ENCODE measurements at regions not wholly inside any gene's neighbourhood (a gene's known extent, or its start where the extent isn't known, plus 50 kb on each side); places are given as distances from the start of the nearest gene placed in this dataset.
"Not testable (repeated sequence)": the region's sequence is repeated elsewhere in the genome, so short reads cannot be mapped to it uniquely, and the experiment has no call there.

DNA sequence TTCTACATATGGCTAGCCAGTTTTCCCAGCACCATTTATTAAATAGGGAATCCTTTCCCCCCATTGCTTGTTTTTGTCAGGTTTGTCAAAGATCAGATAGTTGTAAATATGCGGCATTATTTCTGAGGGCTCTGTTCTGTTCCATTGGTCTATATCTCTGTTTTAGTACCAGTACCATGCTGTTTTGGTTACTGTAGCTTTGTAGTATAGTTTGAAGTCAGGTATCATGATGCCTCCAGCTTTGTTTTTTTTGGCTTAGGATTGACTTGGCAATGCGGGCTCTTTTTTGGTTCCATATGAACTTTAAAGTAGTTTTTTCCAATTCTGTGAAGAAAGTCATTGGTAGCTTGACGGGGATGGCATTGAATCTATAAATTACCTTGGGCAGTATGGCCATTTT, 60.0 kb upstream of the GPC3 start:
- H3K36me3 Mint-ChIP-seq (ENCODE audit: low read depth); H3K4me3 Mint-ChIP-seq; intact Hi-C loops (cut with micrococcal nuclease); H3K4me1 Mint-ChIP-seq (ENCODE audit: low read depth); H3K27me3 Mint-ChIP-seq; H3K27ac Mint-ChIP-seq; H3K9me3 Mint-ChIP-seq: not testable (repeated sequence)

DNA sequence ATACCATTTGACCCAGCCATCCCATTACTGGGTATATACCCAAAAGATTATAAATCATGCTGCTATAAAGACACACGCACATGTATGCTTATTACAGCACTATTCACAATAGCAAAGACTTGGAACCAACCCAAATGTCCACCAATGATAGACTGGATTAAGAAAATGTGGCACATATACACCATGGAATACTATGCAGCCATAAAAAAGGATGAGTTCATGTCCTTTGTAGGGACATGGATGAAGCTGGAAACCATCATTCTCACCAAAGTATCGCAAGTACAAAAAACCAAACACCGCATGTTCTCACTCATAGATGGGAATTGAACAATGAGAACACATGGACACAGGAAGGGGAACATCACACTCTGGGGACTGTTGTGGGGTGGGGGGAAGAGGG, 81.7 kb upstream of the GPC3 start:
- H3K9me3 Mint-ChIP-seq; H3K27me3 Mint-ChIP-seq; H3K36me3 Mint-ChIP-seq (ENCODE audit: low read depth); H3K4me3 Mint-ChIP-seq; H3K27ac Mint-ChIP-seq; H3K4me1 Mint-ChIP-seq (ENCODE audit: low read depth); intact Hi-C loops (cut with micrococcal nuclease): not testable (repeated sequence)

DNA sequence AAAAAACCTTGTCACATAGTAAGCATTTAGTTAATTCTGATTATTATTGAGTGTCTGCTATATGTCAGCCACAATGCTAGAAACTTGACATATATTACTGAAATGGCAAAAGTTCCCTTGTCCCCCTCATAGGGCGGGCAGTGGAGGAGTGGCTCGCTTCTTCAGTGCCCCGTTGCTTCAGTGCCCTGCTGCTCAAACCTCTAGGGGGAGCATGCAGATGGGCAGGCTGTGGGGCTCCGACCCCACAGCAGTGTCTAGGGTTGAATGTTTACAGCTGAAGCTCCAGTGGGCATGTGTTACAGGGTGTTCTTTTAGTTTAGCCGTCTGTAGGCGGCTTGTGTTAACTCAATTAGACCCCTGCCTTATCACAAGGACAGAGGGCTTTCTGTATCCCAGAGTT, 86.5 kb upstream of the GPC3 start:
- H3K4me3 Mint-ChIP-seq; H3K27ac Mint-ChIP-seq; H3K9me3 Mint-ChIP-seq; H3K4me1 Mint-ChIP-seq (ENCODE audit: low read depth); H3K27me3 Mint-ChIP-seq; intact Hi-C loops (cut with micrococcal nuclease); H3K36me3 Mint-ChIP-seq (ENCODE audit: low read depth): not testable (repeated sequence)

DNA sequence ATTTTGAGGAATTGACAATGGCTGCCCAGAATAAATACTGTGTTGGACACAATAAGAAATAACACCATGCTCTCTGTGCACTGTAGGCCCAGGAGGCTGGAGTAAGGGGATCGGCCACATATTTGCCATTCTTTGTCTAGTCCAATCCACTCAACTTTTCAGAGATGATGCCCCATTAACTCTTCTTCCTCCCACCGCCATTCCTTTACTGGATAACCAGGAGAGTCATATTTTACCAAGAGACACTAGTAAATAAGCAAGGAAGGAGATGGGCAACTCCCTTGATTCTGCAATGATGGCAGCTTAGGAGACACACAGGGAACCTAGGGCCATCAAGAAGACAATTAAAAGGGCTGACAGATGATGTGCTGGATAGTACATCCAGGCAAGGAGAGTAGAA, 87.9 kb upstream of the GPC3 start:
- no peaks in the 10 kb centered on the region for H3K27me3 Mint-ChIP-seq
- peaks cover 14% of the 10 kb centered on the region for H3K9me3 Mint-ChIP-seq
- H3K27ac Mint-ChIP-seq = no peak overlapping the region
- H3K4me3 Mint-ChIP-seq = no peak overlapping the region
- no peaks in the 10 kb centered on the region for H3K4me1 Mint-ChIP-seq (ENCODE audit: low read depth)
- intact Hi-C loops (cut with micrococcal nuclease) = no loop called here
- H3K36me3 Mint-ChIP-seq (ENCODE audit: low read depth) = no peaks in the 10 kb centered on the region

DNA sequence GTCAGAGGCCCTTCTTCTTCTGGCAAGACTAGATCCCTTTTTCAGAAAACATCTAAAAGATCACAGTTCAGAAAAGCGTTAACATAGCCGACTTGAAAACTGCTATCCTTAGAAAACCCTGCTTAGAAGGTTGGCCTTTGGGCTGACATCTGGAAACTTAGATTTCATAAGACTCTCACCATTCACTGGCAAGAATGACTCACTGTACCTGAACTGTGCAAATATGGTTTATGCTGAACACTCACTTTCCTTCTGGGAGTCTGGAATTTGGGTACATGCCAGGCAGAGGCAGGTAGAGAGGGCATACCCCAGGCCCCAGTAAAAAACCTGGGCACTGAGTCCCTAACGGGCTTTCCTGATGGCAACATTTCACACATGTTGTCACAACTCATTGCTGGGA, 88.8 kb upstream of the GPC3 start:
- H3K4me3 Mint-ChIP-seq = no peak overlapping the region
- intact Hi-C loops (cut with micrococcal nuclease) = no loop called here
- H3K4me1 Mint-ChIP-seq (ENCODE audit: low read depth) = no peaks in the 10 kb centered on the region
- H3K27ac Mint-ChIP-seq = no peak overlapping the region
- H3K27me3 Mint-ChIP-seq = no peaks in the 10 kb centered on the region
- no peaks in the 10 kb centered on the region for H3K36me3 Mint-ChIP-seq (ENCODE audit: low read depth)
- peaks cover 17% of the 10 kb centered on the region for H3K9me3 Mint-ChIP-seq

DNA sequence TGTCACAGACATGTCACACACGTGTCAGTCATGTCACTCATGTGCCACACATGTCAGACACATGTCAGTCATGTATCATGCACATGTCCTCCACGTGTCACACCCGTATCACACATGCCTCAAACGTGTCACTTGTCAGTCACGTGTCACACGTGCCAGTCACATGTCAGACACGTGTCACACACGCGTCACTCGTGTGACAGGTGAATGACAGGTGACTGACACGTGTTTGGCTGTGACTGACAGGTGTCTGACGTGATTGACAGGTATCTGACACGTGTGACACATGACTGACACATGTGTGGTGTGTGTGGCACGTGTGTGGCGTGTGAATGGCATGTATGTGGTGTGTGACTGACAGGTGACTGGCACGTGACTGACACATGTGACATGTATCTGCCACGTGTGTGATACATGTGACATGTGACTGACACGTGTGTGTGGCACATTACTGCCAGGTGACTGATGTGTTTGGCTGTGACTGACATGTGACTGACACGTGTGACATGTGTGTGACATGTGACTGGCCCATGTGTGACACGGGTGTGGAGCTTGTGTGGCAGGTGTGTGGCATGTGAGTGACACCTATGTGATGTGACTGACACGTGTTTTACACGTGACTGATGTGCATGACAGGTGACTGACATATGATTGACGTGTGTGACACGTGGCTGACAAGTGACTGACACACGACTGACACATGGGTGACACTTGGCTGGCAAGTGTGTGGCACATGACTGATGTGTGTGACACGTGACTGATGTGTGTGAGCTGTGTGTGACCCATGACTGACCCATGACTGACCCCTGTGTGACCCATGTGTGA, 90.7 kb upstream of the GPC3 start:
- Mint-ChIP-seq H3K4me1 (ENCODE audit: low read depth) (no peaks in the 10 kb centered on the region), H3K36me3 (ENCODE audit: low read depth) (no peaks in the 10 kb centered on the region), H3K4me3 (no peak overlapping the region), H3K27me3 (no peaks in the 10 kb centered on the region), H3K27ac (no peak overlapping the region), H3K9me3 (peaks cover 26% of the 10 kb centered on the region)
- intact Hi-C loops (cut with micrococcal nuclease) = no loop called here

DNA sequence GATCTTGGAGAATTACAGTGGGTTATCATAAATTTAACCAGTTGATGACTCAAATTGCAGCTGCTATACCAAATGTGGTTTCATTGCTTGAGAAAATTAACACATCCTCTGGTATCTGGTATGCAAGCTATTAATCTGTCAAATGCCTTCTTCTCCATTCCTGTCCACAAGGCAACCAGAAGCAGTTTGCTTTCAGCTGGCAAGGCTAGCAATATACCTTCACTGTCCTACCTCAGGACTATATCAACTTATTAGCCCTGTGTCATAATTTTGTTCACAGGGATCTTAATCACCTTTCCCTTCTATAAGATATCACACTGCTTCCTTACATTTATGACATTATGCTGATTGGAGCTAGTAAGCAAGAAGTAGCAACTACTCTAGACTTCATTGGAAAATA, 110.0 kb upstream of the GPC3 start:
- no peak overlapping the region for H3K27ac Mint-ChIP-seq
- H3K27me3 Mint-ChIP-seq = no peaks in the 10 kb centered on the region
- H3K36me3 Mint-ChIP-seq (ENCODE audit: low read depth) = no peaks in the 10 kb centered on the region
- no peaks in the 10 kb centered on the region for H3K9me3 Mint-ChIP-seq
- intact Hi-C loops (cut with micrococcal nuclease) = no loop called here
- no peak overlapping the region for H3K4me3 Mint-ChIP-seq
- H3K4me1 Mint-ChIP-seq (ENCODE audit: low read depth) = no peaks in the 10 kb centered on the region

DNA sequence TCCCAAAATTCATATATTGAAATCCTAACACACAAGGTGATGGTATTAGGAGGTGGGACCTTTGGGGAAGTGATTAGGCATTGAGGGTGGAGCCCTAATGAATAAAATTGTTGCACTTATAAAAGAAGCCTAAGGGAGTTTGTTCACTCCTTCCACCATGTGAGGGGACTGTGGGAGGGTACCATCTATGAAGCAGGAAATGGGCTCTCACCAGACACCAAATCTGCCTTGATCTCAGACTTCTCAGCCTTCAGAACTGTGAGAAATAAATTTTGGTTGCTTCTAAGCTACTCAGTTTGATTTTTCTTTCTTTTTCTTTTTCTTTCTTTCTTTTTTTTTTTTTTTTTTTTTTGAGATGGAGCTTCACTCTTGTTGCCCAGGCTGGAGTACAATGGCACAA, 116.2 kb upstream of the GPC3 start:
- intact Hi-C loops (cut with micrococcal nuclease) = no loop called here
- Mint-ChIP-seq H3K36me3 (ENCODE audit: low read depth) (no peaks in the 10 kb centered on the region), H3K27ac (no peak overlapping the region), H3K9me3 (no peaks in the 10 kb centered on the region), H3K4me1 (ENCODE audit: low read depth) (no peaks in the 10 kb centered on the region), H3K27me3 (no peaks in the 10 kb centered on the region), H3K4me3 (no peak overlapping the region)

DNA sequence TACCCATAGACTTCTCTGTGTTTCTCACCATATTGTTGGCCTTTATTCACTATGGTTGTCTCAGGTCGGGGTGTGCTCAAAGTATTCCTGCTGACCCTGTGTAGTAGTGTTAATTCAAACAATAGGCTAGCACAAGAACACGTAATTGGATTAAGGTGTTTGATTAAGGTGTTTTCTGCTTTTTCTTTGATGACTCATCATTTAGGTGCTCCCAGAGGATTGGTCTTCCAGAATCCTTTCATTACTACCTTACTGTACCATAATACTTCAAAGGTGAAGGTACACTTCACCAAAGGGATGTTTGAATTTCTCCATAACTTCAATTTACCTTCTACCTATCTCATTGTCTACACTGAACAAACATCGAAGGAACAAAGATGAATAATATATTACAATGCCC, 121.7 kb upstream of the CCDC160 start:
- no peaks in the 10 kb centered on the region for H3K27me3 Mint-ChIP-seq
- no peaks in the 10 kb centered on the region for H3K36me3 Mint-ChIP-seq (ENCODE audit: low read depth)
- intact Hi-C loops (cut with micrococcal nuclease) = no loop called here
- H3K4me1 Mint-ChIP-seq (ENCODE audit: low read depth) = no peaks in the 10 kb centered on the region
- no peak overlapping the region for H3K27ac Mint-ChIP-seq
- H3K4me3 Mint-ChIP-seq = no peak overlapping the region
- no peaks in the 10 kb centered on the region for H3K9me3 Mint-ChIP-seq

DNA sequence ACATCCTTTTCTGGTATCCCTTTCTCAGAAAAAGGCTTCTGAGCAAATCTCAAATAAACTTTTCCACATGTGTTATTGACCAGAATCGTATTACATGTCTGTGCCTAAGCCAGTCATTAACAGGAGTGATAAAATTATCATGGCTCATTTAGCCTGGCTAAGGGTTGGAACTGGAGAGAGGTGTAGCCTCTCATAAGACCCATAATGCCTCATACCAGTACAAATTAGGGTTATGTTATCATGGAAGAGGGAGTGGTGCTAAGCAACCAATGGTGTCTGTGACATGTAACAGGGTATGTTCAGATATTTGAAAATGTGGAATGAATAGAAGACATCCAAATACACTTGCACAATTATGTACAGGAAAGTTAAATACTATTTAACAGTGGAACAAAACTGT, 99.6 kb upstream of the CCDC160 start:
- no peaks in the 10 kb centered on the region for H3K36me3 Mint-ChIP-seq (ENCODE audit: low read depth)
- no peaks in the 10 kb centered on the region for H3K4me1 Mint-ChIP-seq (ENCODE audit: low read depth)
- no peaks in the 10 kb centered on the region for H3K9me3 Mint-ChIP-seq
- no peaks in the 10 kb centered on the region for H3K27me3 Mint-ChIP-seq
- H3K4me3 Mint-ChIP-seq = no peak overlapping the region
- intact Hi-C loops (cut with micrococcal nuclease) = no loop called here
- no peak overlapping the region for H3K27ac Mint-ChIP-seq

DNA sequence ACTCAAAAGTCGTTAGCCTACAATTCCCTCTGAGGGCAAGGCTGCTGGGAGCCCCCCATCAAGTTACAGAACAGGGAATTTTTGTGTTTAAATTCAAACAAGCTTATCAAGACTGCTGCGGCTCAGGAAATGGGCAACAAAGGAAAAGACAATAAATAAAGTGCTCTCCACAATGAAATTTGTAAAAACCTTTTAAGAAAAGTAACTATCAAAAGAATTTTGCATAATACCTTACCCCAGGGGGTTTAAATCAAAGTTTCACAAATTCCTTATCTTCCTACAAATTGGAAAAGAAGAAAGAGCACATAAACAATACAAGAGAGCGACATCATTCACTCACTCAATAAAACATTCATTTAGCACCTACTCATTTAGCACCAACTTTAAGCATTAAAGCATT, 97.9 kb upstream of the CCDC160 start:
- no peaks in the 10 kb centered on the region for H3K27me3 Mint-ChIP-seq

DNA sequence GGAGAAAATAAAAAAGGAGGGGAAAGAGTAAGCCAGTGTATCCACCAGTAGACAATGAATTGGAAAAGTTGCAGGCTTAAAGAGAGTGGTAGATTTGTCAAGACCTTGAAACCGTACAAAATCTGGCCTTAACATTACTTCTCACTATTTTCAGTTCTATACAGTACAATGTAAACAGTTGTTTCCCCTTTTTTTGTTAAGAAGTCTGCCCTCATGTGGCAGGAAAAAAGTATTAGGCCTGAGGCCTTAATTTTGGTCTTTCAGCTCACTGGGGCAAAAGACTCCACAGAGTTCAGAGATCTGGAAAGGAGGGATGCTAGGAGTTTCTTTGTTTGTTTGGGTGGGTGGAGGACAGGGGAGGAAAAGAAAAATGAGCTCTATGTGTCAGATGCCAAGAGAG, 92.8 kb upstream of the CCDC160 start:
- Mint-ChIP-seq H3K27me3 (no peaks in the 10 kb centered on the region), H3K36me3 (ENCODE audit: low read depth) (no peaks in the 10 kb centered on the region), H3K9me3 (no peaks in the 10 kb centered on the region), H3K27ac (no peak overlapping the region), H3K4me3 (no peak overlapping the region), H3K4me1 (ENCODE audit: low read depth) (no peaks in the 10 kb centered on the region)
- intact Hi-C loops (cut with micrococcal nuclease) = loop anchor here (2.0 kb wide), 1 partner anchor 351 kb away; no protein-coding TSS in a partner anchor

More for the DNA sequence above, 97.9 kb upstream of the CCDC160 start:
- Mint-ChIP-seq H3K27ac (no peak overlapping the region), H3K36me3 (ENCODE audit: low read depth) (no peaks in the 10 kb centered on the region), H3K9me3 (no peaks in the 10 kb centered on the region), H3K4me1 (ENCODE audit: low read depth) (no peaks in the 10 kb centered on the region), H3K4me3 (no peak overlapping the region)
- intact Hi-C loops (cut with micrococcal nuclease) = no loop called here

DNA sequence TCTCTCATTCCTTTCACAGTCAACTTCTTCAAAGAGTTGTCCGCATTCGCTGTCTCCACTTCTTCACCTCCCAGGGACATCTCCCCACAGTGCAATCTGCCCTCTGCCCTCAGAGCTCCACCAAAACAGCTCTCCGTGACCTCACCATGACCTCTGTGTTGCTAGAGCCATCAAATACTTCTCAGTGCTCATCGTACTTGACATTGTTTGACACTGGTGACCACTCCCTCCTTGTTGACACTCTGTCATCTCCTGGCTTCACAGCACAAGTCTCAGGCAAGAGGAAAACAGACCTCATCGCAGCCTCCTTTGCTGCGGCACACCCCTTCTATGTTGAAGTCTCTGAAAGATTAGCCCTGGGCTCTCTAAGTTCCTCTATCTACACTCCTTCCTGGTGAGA, 90.5 kb upstream of the CCDC160 start:
- Mint-ChIP-seq H3K27ac (no peak overlapping the region), H3K27me3 (no peaks in the 10 kb centered on the region), H3K9me3 (no peaks in the 10 kb centered on the region), H3K36me3 (ENCODE audit: low read depth) (no peaks in the 10 kb centered on the region), H3K4me3 (no peak overlapping the region), H3K4me1 (ENCODE audit: low read depth) (no peaks in the 10 kb centered on the region)
- intact Hi-C loops (cut with micrococcal nuclease) = no loop called here

DNA sequence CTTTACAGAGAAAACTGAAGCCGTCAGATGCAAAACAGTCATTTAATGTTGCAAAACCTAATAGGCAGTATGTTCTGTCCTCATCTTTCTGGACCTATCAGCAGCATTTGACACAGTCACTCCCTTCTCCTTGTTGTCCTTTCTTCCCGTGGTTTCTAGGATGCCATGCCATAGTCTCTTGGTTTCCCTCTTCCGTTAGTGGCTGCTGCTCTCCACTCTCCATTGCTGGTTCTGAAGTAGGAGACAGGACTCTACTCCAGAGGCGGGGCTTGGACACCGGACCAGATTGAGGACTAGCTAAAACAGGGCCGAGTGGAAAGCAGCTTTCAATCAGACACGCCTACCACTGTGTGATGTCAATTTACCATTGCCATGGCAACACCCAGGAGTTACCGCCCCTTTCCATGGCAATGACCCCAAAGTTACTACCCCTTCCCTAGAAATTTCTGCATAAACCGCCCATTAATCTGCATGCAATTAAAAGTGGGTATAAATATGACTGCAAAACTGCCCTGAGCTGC, 88.8 kb upstream of the CCDC160 start:
- H3K36me3 Mint-ChIP-seq (ENCODE audit: low read depth) = no peaks in the 10 kb centered on the region
- no peak overlapping the region for H3K27ac Mint-ChIP-seq
- intact Hi-C loops (cut with micrococcal nuclease) = no loop called here

More for the DNA sequence above, 88.8 kb upstream of the CCDC160 start:
- H3K4me3 Mint-ChIP-seq = no peak overlapping the region
- H3K27me3 Mint-ChIP-seq = no peaks in the 10 kb centered on the region
- no peaks in the 10 kb centered on the region for H3K4me1 Mint-ChIP-seq (ENCODE audit: low read depth)
- no peaks in the 10 kb centered on the region for H3K9me3 Mint-ChIP-seq
